CD4-positive, alpha-beta T cell treated with Interleukin-2 at 100 ng/mL for 4 hours (primary cell): ENCODE measurements at regions not wholly inside any gene's neighbourhood (a gene's known extent, or its start where the extent isn't known, plus 50 kb on each side); places are given as distances from the start of the nearest gene placed in this dataset.
A peak's percentile ranks its signal among the peaks of the same experiment; 100 is the strongest.

Experiments used
- DNase-seq: peaks from one replicate; pipeline ENCODE4 v3.0.0-alpha.2; 2020; ENCODE audit warnings: low spot score

DNA sequence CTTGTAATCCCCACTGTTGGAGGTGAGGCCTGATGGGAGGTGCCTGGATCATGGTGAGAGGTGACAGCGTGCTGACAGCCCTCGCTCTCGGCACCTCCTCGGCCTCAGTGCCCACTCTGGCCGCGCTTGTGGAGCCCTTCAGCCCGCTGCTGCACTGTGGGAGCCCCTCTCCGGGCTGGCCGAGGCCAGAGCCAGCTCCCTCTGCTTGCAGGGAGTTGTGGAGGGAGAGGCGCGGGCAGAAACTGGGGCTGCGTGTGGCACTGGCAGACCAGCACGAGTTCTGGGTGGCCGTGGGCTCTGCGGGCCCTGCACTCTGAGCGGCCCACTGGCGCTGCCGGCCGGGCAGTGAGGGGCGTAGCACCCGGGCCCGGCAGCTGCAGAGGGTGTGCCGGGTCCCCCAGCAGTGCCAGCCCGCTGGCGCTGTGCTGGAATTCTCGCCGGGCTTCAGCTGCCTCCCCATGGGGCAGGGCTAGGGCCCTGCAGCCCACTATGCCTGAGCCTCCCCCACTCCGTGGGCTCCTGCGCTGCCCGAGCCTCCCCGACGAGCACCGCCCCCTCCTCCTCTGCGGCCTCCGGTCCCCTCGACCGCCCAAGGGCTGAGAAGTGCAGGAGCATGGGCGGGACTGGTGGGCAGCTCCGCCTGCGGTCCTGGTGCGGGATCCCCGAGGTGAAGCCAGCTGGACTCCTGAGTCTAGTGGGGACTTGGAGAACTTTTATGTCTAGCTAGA is 197.1 kb downstream of the SPP2 start:
- no peak for DNase-seq

DNA sequence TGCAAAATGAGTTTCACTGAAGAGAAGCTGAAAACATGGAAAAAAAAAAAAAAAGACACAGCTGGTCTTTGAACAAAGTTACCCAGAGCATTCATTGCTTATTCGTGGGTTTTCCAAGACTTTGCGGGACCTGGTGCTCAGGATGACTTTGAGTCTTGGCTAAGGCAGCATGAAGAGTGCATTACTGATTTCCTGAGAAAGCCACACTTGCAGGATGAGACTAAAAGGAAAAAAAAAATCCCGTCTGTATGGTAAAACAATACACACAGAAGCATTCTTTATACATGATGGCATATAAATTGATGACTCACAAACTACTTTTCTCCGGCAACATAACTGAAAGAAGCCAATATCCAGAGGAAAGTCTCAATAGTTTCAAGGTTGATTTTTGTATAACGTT is 195.4 kb downstream of the SPP2 start:
- DNase-seq: no peak

DNA sequence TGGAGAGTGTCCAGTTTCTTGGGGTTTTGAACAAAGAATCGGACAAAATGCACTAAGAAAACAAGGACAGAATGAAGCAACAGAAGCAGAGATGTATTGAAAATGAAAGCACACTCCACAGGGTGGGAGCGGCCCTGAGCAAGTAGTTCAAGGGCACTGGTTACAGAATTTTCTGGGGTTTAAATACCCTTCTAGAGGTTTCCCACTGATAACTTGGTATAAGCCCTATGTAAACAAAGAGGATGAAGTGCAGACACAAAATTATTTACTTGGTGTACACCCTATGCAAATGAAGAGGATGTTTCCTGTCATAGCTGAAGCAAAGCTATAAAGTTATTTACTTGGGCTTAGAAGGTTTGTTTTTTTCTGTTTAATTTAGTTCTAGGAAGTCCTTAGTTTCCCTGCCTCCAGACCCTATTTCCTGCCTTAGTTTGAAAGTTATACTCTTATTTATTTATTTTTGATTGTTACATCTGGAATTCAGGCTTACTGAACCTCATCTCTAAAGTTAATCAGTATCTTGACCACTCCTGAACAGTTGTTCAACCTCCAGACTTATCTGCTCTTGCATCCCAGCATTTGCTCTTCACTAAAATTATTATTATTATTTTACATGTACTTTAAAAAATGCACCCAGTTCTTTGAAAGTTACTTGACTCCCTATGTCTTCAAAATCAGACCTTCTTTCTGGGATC is 193.5 kb downstream of the SPP2 start:
- DNase-seq: peak; percentile 18

DNA sequence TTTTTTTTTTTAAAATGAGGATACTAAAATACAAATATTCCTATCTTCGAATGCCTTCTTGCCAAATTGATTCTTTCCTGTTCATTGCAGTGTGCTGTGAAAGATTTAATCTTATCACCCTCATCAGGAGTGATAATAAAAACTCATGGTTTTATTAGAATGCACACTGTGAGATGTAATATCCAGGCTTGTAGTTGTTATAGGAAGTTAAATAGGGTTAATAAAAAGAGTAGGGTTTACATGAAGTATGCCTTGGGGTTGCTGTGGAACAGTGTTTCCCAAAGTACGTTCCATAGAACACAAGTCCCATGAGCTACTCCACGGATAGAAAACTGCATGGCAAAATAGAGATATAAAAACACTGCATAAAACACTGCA is 191.9 kb downstream of the SPP2 start:
- no peak for DNase-seq

DNA sequence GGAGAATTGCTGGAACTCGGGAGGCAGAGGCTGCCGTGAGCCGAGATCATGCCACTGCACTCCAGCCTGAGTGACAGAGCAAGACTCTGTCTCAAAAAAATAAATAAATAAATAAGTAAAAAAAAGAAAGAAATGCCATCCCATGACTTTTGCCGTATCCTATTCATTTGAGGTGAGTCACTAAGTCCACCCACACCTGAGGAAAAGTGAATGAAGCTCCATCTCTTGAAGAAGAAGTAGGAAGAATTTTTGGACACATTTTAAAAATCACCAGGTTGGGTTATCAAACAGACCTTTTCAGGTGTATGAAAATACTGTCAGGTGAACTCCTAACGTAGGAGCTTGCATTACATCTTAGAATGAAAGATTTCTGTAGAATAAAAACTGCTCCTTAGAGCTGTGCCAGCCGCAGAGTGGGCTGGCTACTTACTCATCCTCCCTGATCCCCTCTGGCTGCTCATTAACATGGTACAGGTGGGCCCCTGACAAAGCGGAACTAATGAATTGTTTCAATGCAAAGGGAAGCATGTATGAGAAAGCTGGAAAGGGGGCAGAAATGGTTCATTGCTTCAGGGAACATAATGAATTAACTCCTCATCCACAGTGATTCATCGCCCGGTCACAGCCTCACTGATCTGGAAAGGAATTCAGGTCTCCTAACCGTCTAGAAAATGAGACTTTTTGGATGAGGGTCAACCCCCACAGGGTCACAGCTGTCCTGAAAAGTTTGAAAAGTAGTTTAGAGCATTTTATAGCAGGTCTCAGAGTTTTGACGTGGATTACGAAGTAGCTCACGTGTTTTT is 191.4 kb downstream of the SPP2 start:
- DNase-seq: no peak

DNA sequence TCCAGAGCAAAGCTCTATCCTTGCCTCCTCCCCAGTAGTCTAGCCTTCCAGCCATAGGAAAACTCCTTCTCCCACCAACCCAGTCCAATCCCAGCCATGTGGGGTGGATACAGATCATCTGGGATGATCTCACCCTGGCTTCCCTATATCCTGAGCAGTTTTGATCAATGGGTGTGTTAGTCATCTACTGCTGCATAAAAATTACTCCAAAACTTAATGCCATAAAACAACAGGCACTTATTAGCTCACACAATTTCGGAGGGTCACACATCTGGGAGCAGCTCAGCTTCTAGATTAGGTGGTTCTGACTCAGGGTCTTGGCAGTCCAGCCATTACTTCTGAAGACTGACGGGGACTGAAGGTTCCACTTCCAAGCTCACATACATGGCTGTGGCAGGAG is 190.4 kb downstream of the SPP2 start:
- no peak for DNase-seq

DNA sequence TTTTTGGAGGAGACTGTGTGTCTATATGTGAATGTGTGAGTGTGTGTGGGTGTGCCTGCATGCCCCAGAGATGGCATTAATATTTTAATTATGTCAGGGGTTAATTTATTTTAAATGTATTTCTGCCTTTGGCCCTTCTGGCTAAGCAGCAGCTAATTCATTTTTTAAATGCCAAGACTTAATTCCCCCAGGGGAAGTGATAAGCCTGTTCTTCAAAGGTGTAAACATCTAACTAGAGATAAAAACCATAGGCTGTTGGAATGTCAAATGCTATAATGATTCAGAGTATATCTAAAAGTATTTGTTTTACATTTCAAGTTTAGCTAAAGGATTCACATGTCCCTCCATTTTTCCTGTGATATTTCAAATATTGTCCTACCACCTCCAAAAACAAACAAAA is 184.7 kb downstream of the SPP2 start:
- no peak for DNase-seq

DNA sequence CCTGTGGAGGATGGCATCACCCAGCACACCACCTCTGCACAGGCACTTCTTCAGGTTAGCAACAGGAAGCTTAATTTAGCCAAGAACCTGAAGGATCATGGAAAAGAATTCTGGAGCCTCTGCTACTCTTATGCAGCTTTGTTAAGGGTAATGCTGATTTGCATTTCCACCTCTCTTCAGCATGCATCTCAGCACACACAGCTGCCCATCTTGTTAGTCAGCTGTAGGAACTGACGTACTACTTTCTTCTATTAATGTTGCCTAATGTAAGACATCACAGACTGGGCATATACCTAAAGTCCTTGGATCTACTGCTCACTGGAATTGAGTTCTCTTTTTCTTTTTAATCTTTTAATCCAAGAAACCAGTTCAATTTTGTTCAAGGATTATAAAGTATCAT is 181.0 kb downstream of the SPP2 start:
- DNase-seq: no peak

DNA sequence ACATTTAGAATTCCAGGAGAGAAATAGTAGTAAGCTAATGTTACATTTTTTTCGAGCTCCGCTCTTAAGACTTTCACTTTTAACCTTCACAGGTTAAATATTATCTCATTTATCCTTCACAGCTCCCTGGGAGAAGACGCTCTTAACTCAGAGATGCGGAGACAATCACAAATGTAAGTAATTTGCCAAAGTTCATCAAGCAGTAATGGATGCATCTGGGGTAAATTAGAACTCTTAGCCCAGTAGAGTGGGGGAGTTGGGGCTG is 168.5 kb downstream of the SPP2 start:
- no peak for DNase-seq

DNA sequence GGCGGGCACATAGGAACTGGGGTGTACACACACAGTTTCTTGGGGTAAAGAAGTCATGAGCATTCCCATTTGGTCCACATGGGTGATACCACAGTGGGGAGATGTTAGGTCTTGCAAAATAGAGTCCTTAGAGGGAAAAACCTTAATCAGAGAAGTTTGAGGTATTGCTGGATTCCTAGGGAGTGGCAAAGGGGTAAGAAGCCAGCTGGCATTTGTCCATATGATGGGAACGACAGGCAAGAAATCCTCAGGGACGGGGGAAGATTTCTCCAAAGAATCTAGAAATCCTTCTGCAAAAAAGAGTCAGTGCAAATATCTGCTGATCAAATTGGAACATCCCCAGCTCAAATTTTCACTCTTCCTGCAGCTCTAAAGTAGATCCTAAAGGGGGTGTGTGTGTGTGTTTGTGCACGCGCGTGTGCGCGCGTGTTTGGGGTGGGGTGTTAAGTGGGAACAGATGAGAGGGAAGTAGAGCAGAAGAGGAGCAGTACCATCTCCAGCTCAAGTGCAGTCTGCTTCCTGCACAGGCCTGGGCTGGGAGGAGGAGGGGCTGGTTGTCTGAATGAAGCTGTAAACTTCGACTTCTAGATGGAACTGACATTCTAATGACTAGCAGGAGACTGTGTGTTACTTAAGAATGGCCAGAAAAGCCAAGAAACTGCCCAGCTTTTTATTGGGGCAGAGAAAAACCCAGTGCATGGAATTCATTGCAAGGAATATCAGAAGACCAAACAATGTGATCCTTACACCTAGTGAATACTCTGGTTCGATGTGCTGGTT is 168.0 kb downstream of the SPP2 start:
- DNase-seq: no peak

DNA sequence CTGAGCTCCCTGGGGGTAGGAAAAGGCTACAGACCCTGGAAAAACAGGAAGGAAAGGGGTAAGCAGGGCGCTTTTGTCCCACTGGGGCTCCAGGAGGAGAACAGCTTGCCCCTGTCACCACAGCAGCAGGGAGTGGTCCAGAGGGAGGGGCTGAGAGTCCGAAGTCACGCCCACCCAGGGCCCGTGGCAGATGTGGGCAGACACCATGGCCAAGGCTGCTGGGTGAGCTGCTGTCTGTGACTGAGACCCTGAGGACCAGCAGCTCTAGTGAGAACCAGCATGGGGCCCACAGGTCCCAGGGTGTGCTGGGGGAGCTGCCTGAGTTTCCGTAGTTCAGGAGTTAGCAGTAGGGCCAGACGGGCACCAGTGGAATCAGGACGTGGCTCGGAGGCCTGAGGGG is 162.0 kb downstream of the SPP2 start:
- DNase-seq: no peak

DNA sequence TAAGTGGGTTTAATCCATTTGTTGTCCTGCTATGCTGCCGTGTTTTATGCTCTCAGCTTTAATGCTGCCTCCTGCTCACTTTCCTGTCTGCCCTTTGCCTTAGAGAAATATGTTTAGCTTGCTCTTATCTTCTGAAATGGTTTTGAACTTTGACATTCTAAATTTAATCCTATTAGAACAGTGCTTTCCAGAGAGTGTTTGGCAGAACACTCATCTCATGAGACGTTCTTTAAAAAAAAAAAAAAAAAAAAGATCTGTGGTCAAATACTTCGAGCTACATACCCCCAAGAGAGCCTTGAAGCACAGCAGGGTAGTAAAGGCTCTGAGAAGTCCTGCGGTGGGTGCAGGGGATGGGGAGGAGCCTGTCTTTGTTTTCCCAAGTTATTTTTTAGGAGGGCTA is 161.3 kb downstream of the SPP2 start:
- no peak for DNase-seq

DNA sequence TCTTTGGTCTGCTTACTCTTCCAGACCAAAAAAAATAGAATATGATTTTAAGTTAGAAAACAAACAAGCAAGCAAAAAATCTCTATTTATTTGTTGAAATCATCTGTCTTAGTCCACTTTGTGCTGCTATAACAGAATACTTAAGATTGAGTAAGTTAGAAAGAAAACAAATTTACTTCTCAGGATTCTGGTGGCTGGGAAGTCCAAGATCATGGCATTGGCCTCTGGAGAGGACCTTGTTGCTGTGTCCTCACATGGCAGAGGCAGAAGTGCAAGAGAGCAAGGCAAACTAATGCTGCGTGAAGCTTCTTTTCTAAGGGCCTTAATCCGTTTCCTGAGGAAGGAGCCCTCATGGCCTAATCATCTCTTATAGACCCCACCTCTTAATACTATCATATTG is 156.2 kb downstream of the SPP2 start:
- no peak for DNase-seq

DNA sequence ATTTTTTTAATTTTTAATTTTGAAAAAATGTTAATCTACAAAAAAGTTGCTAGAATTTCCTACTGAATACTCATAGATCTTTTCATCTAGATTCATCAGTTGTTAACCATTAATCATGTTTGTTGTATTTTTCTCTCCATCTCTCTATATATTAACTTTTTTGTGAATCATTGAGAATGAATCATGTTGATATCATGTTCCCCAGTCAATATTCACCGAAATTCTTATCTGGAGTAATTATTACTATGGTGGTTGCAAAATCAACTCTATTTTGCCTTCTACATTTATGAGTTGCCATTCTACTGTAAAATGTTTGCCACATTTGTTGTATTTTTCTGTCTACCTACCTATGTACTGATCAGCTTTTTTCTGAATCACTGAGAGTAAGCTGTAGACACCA is 154.0 kb downstream of the SPP2 start:
- no peak for DNase-seq

DNA sequence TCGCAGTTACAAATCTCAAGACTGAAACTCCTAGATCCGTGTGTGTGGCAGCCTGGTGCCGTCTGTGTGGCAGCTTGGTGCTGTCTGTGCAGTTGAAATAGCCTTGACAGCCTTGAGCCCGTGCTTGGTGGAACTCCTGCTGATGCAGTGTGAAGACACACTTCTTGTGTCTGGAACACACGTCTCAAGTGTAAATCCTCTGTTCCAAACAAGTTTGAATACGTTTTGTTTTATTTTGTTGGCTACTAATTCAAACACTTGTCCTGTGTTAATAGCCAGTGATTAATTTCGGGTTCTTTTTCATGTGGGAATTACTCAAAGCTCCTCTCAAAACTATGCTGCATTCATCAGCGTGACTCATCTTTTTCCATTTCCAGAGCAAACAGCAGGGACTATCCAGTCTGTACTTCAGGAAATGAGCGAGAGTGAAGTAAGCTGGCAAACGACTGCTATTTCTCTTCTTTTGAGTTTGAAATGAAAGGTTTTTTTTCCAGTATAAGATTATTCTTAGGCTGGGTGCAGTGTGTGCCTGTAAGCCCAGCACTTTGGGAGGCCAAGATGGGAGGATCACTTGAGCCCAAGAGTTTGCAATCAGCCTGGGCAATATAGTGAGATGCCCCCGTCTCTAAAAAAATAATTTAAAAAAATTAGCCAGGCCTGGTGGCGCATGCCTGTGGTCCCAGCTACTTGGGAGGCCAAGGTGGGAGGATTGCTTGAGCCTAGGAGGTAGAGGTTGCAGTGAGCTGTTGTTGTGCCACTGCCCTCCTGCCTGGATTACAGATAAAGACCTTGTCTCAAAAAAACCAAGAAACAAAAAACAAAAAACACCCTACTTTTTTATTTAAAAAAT is 152.9 kb downstream of the SPP2 start:
- no peak for DNase-seq

DNA sequence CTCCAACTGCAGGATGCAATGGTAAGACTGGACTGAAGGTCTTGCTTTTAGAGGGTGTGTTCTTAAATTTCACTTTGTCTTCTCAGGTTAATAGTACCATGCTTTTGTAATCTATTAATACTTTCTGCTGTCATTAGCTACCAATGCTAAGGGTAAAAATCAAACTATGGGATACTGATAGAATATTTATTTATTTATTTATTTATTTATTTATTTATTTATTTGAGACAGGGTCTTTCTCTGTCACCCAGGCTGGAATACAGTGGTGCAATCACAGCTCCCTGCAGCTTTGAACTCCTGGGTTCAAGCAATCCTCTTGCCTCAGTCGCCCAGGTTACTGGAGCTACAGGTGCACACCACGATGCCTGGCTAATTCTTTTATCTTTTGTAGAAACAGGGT is 152.1 kb downstream of the SPP2 start:
- no peak for DNase-seq

DNA sequence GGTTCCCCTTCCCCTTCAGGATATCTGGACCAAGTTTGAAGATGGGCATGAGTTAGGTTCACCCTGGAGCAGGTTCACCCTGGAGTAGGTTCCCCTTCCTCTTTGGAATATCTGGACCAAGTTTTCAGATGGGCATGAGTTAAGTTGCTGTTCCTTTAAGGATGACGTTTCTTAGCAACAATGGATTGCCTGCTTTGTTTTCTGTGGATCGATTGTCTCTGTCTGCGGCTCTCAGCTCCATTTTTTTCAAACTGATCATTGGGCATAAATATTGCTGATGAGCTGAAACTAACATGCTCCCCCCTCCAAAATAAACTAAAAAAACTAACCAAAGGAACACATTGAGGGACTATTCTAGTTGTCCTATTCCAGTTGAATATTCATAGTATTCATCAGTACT is 149.5 kb downstream of the SPP2 start:
- DNase-seq: no peak

DNA sequence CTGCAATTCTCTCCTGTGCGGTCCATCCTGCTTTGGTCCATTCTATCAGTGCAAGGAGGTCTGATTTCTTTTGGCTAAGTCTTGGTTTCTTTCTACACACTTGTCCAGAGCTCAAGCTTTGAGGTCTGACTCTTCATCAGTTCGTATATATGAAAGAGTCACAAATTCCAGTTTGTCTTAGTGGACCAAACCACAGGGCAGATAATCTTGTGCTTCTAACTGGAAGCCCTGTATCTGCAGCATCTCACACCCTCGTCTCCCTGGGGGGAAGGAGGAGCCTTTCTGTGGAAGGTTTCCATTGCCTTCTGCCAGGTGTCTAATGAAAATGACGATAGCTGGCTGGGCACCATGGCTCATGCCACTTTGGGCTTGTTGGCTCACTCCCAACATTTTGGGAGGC is 148.5 kb downstream of the SPP2 start:
- DNase-seq: no peak

DNA sequence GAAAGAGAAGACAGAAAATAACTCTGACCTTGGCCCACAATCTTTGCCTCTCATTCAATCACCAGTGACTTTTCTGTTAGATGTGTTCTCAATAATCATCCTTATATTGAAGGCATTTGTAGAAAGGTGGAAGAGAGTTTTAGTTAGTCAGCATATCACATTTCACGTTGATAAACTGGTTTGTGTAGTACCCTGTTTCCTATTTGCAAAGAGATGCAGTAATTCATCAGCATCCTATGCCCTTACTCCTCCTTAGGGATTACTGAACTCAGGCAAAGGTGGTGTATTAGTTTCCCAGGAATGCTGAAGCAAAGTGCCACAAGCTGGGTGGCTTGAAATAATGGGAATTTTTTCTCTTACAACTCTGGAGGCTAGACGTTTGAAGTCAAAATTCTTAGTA is 145.0 kb downstream of the SPP2 start:
- DNase-seq: no peak

DNA sequence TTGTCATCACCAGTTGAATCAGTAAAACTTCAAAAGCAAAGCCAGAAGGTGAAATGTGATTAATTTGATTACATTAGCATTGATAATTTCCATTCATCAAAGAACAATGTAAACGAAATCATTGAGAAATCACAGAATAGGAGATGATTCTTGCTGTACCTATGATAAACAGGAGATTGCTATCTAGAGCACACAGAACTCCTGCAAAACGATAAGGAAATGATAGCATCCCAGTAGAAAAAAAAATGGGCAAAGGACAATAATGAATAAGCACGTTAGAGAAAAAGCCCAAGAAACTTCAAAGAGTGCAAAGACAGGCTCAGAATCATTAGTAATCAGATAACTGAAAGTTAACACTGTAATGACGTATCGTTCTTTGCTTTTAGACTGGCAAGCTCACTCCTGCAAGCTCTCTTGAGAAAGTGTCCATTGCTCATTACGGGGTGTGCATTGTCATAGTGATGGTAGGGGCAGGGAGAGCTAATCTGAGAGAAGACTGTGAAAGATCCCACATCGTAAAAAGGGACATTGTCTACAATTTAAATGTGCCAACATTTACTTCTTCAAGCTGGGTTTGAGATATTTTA is 143.6 kb downstream of the SPP2 start:
- no peak for DNase-seq

DNA sequence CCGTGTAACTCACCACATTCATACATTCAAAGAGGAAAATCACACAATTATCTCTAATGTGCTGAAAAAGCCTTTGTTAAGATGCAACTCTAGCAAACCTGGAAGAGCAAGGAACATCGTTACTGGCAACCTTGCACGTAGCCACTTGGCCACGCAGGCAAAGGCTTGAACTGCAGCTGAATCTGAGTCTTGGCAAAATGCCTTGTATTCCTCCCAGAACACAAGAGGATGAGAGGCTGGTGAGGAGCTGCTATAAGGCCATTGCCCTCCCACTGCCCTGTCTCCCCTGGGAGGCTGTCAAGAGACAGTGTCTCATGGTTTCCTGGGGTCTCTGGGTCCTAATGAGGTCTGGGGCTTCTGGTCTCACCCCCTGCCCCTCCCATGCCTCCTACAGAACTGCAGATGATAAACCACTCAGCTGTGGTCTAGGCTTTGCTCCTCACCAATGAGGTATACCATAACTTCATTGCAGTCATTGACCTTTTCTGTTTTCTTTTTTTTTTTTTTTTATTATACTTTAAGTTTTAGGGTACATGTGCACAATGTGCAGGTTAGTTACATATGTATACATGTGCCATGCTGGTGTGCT is 141.4 kb downstream of the SPP2 start:
- DNase-seq: no peak
